Fibroblast of skin of right quadriceps (primary cell): ENCODE measurements at regions not wholly inside any gene's neighbourhood (a gene's known extent, or its start where the extent isn't known, plus 50 kb on each side); places are given as distances from the start of the nearest gene placed in this dataset.
"Not testable (repeated sequence)": the region's sequence is repeated elsewhere in the genome, so short reads cannot be mapped to it uniquely, and the experiment has no call there.

Experiments
- DNase-seq: peaks from one replicate; pipeline ENCODE4 v3.0.0-alpha.2; 2013

GRCh38 chr6:4488389-4488788 is 287.8 kb upstream of the CDYL start:
- no peak for DNase-seq

- no peak for DNase-seq
Observed at GRCh38 chr6:4487538-4487937, 288.7 kb upstream of the CDYL start.

- DNase-seq = no peak
Observed at GRCh38 chr6:4486568-4487315, 289.5 kb upstream of the CDYL start.

- no peak for DNase-seq
Observed at GRCh38 chr6:4485735-4486134, 290.5 kb upstream of the CDYL start.

- no peak for DNase-seq
Observed at GRCh38 chr6:4482461-4482860, 293.7 kb upstream of the CDYL start.

GRCh38 chr6:4480788-4481735 is 295.1 kb upstream of the CDYL start:
- DNase-seq = no peak

- no peak for DNase-seq
Observed at GRCh38 chr6:4478098-4478497, 298.1 kb upstream of the CDYL start.

- DNase-seq = no peak
Observed at GRCh38 chr6:4474810-4475209, 301.4 kb upstream of the CDYL start.

GRCh38 chr6:4472969-4473642 is 303.1 kb upstream of the CDYL start:
- no peak for DNase-seq

GRCh38 chr6:4472222-4472621 is 304.0 kb upstream of the CDYL start:
- DNase-seq = no peak

- not testable (repeated sequence) for DNase-seq
Observed at GRCh38 chr6:4471515-4471914, 304.7 kb upstream of the CDYL start.

GRCh38 chr6:4470698-4471210 is 305.4 kb upstream of the CDYL start:
- DNase-seq = no peak

GRCh38 chr6:4466769-4467480 is 309.3 kb upstream of the CDYL start:
- DNase-seq = no peak

- no peak for DNase-seq
Observed at GRCh38 chr6:4466261-4466660, 309.9 kb upstream of the CDYL start.

GRCh38 chr6:4464638-4465037 is 311.6 kb upstream of the CDYL start:
- DNase-seq = no peak

- DNase-seq = no peak
Observed at GRCh38 chr6:4463236-4463635, 313.0 kb upstream of the CDYL start.

- DNase-seq = peak; percentile 31
Observed at GRCh38 chr6:4460586-4461475, 315.4 kb upstream of the CDYL start.

GRCh38 chr6:4459996-4460395 is 316.2 kb upstream of the CDYL start:
- DNase-seq = no peak

GRCh38 chr6:4459032-4459431 is 317.2 kb upstream of the CDYL start:
- peak; percentile 75 for DNase-seq

- no peak for DNase-seq
Observed at GRCh38 chr6:4451718-4452117, 316.3 kb upstream of the ECI2 start.

GRCh38 chr6:4451081-4451480 is 315.7 kb upstream of the ECI2 start:
- DNase-seq = no peak

- DNase-seq = no peak
Observed at GRCh38 chr6:4450237-4450636, 314.9 kb upstream of the ECI2 start.
